ENCODE measurements at regions not wholly inside any gene's neighbourhood (a gene's known extent, or its start where the extent isn't known, plus 50 kb on each side); places are given as distances from the start of the nearest gene placed in this dataset.
"Not testable (repeated sequence)": the region's sequence is repeated elsewhere in the genome, so short reads cannot be mapped to it uniquely, and the experiment has no call there.

- H3K79me2 ChIP-seq (replicated peaks; ENCODE audit: insufficient read depth) = no peaks in the 10 kb centered on the region
- no peaks in the 10 kb centered on the region for H3K27me3 ChIP-seq (ENCODE audit: insufficient read depth)
- peaks cover 6% of the 10 kb centered on the region; the same call in 2 of the 3 replicates for H3K4me1 Mint-ChIP-seq
- no peak overlapping the region for H3K4me3 Mint-ChIP-seq
- no peaks in the 10 kb centered on the region for H4K20me1 ChIP-seq (replicated peaks; ENCODE audit: insufficient read depth)
- no peak overlapping the region for H2AFZ ChIP-seq
- no peak for ATAC-seq
- H3K9me2 ChIP-seq (ENCODE audit: insufficient read depth) = no peaks in the 10 kb centered on the region; the same call in 1 of the 2 replicates
- H3K4me3 ChIP-seq = no peak overlapping the region
- no peak overlapping the region for H3K4me2 ChIP-seq
- peaks cover under 1% of the 10 kb centered on the region; the same call in 1 of the 2 replicates for H3K4me1 ChIP-seq (ENCODE audit: insufficient read depth)
- no peak for TF ChIP-seq NANOG (IDR thresholded peaks at IDR 0.05; ENCODE audit: borderline replicate concordance)
- no peak for TF ChIP-seq ZNF331 (CRISPR knock-in tag; IDR thresholded peaks at IDR 0.05; ENCODE audit: low read depth)
- TF ChIP-seq ZNF462 (CRISPR knock-in tag; IDR thresholded peaks at IDR 0.05) = no peak
- TF ChIP-seq ETS1 (IDR thresholded peaks at IDR 0.05) = no peak
- H3F3A ChIP-seq (replicated peaks; ENCODE audit: low read depth) = no peaks in the 10 kb centered on the region
- H3K9me3 Mint-ChIP-seq = peaks cover 14% of the 10 kb centered on the region; the same call in 2 of the 3 replicates
- no peaks in the 10 kb centered on the region for H3K27me3 Mint-ChIP-seq (ENCODE audit: insufficient read depth, low read depth, poor library complexity)
- no peaks in the 10 kb centered on the region for H3K36me3 ChIP-seq (ENCODE audit: insufficient read depth)
- peaks cover 11% of the 10 kb centered on the region; the same call in 2 of the 3 replicates for H3K36me3 Mint-ChIP-seq (ENCODE audit: low read depth)
- no peak overlapping the region for H3K27ac ChIP-seq (ENCODE audit: low read depth)
- H3K27ac Mint-ChIP-seq = no peak overlapping the region
- DNase-seq (ENCODE audit: low spot score) = no peak
Observed at GRCh38 chr3:39644176-39644575, 165.2 kb upstream of the MYRIP start.

- Mint-ChIP-seq H3K36me3 (ENCODE audit: low read depth) (peaks cover 14% of the 10 kb centered on the region; the same call in 2 of the 3 replicates), H3K9me3 (peaks cover 31% of the 10 kb centered on the region)
- not testable (repeated sequence) for H3K4me1 ChIP-seq (ENCODE audit: insufficient read depth); H3K4me3 Mint-ChIP-seq; H3K27ac Mint-ChIP-seq; H3F3A ChIP-seq (replicated peaks; ENCODE audit: low read depth); H3K4me2 ChIP-seq; ATAC-seq; H3K27me3 Mint-ChIP-seq (ENCODE audit: insufficient read depth, low read depth, poor library complexity); H3K9me2 ChIP-seq (ENCODE audit: insufficient read depth); H3K79me2 ChIP-seq (replicated peaks; ENCODE audit: insufficient read depth); H3K4me1 Mint-ChIP-seq; H3K27me3 ChIP-seq (ENCODE audit: insufficient read depth); H2AFZ ChIP-seq; H4K20me1 ChIP-seq (replicated peaks; ENCODE audit: insufficient read depth); H3K36me3 ChIP-seq (ENCODE audit: insufficient read depth); DNase-seq (ENCODE audit: low spot score); H3K27ac ChIP-seq (ENCODE audit: low read depth); H3K4me3 ChIP-seq
Observed at GRCh38 chr3:39651256-39651655, 158.2 kb upstream of the MYRIP start.

Data from GM23338 (cell line).